HG02571 (cell line): ENCODE measurements at regions not wholly inside any gene's neighbourhood (a gene's known extent, or its start where the extent isn't known, plus 50 kb on each side); places are given as distances from the start of the nearest gene placed in this dataset.

ENCODE experiments used
- ATAC-seq: cut with Tn5 transposase; IDR thresholded peaks from one replicate; pipeline ENCODE4 v1.9.1; 2021; ENCODE audit warnings: mild to moderate bottlenecking, moderate library complexity; ENCODE audit not compliant: unreplicated experiment

- ATAC-seq, result no peak
These were observed 84.6 kb upstream of the FMR1 start for GRCh38 chrX:147827070-147827469.

- no peak for ATAC-seq
These were observed 83.0 kb upstream of the FMR1 start for GRCh38 chrX:147828719-147829118.

- no peak for ATAC-seq
These were observed 78.9 kb upstream of the FMR1 start for GRCh38 chrX:147832707-147833348.

DNA sequence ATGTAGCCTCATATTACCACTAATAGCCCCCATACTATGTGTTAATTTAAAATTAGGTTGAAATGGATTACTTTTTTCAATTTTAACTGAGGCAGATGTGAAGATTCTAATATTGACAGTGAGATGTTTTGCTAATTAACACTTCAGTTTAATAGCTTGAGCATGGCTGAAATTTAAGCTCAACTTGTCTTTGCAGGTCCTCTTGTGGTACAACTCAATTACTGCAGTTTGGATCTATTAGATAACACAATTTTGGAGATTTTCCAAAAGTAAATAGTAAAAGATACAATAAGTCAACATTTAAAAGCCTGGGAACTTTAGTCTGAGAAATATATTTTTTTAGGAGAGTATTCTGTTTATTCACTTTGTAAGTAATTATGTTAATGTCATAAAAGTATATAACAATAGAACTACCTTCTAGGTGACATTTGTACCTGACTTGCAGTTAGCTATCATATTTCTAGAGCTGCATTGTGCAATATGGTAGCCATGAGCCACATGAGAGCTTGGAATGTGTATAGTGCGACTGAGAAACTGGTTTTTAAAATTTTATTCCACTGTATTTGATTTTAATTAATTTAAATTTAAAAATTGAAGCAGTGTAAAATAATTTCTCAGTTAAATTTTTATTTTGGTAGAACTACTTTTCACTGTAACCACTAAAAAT is 73.1 kb upstream of the FMR1 start:
- ATAC-seq, result no peak

GRCh38 chrX:147846676-147847075 is 65.0 kb upstream of the FMR1 start:
- ATAC-seq, result no peak

DNA sequence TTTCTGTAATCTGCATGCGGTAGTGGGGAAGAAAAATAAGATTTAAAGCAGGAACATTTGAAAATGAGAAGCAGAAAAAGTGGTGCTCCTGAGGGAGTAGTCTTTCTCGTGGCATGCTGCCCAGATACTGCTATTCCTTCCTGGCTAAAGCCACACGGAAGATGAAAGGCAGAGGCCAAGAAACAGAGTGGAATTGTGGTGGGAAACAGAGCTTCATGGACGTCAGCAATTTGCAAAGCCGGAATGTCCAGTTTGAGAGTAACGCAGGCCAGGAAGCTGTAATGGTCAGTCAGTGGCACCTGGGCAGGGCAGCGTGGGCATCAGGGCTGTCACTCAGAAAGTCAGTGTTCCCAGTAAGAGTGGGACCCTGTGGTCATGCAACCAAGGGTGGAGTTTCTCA is 63.7 kb upstream of the FMR1 start:
- no peak for ATAC-seq

- no peak for ATAC-seq
These were observed 62.9 kb upstream of the FMR1 start for GRCh38 chrX:147848543-147849443.

- no peak for ATAC-seq
These were observed 60.8 kb upstream of the FMR1 start for GRCh38 chrX:147850875-147851274.

DNA sequence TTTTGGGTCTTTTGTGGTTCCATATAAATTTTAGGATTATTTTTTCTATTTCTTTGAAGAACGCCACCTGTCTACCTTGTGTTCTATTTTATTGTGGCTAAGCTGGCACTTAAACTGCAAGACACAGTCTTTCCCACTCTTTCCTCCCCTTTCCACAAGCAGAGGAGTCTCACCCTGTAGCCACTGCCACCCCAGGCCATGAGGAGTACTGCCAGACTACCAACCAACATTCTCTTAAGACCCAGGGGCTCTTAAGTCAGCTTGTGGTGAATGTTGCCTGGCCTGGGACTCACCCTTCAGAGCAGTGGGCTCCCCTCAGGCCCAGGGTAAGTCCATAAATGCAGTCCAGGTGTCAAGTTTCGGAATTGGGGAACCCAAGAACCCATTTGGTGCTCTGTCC is 58.0 kb upstream of the FMR1 start:
- ATAC-seq, result no peak

DNA sequence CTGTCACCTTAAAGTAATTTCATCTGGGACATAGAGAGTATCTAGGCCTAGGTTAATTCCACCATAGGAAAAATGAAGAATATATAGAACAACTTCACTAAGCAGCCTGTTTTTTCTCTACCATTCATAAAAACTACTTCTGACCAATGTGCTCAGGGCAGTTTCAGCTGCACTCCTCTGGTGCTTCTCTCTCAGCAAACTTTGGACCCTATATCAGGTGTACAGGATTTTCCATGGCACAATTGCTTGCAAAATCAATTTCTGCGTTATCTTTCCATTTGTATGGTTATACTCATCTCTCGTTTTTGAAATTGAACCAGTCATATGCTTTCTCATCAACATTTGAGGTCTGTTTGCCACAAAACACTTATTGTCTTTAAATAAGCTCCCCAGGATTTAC is 52.1 kb upstream of the FMR1 start:
- no peak for ATAC-seq
